ENCODE measurements at regions not wholly inside any gene's neighbourhood (a gene's known extent, or its start where the extent isn't known, plus 50 kb on each side); places are given as distances from the start of the nearest gene placed in this dataset.
A peak's percentile ranks its signal among the peaks of the same experiment; 100 is the strongest.

GRCh38 chr1:173410133-173410793 lies 66.9 kb upstream of the PRDX6 start (continued):
- TF ChIP-seq STAT1 (conservative IDR thresholded peaks at IDR 0.05) (no peak), RAD51 (IDR thresholded peaks at IDR 0.05) (peak; percentile 43; the same call in 1 of the 2 replicates), BRCA1 (IDR thresholded peaks at IDR 0.05; ENCODE audit: low read depth, low read length) (no peak), KLF5 (IDR thresholded peaks at IDR 0.05; ENCODE audit: partially characterized antibody) (peak; percentile 6), MLLT1 (IDR thresholded peaks at IDR 0.05) (no peak), TARDBP (IDR thresholded peaks at IDR 0.05; ENCODE audit: borderline replicate concordance) (no peak), ESRRA (IDR thresholded peaks at IDR 0.05; ENCODE audit: low read length) (no peak), MXI1 (IDR thresholded peaks at IDR 0.05; ENCODE audit: low read depth, low read length) (no peak), PBX3 (IDR thresholded peaks at IDR 0.05; ENCODE audit: insufficient replicate concordance, low read depth, low read length) (peak; percentile 44), STAT3 (IDR thresholded peaks at IDR 0.05; ENCODE audit: low read depth, low read length) (no peak), IKZF2 (IDR thresholded peaks at IDR 0.05) (peak in 1 of 2 experiments; percentile 10; a peak in 1 of 4 replicates), NFYB (IDR thresholded peaks at IDR 0.05; ENCODE audit: insufficient read depth, low read depth, low read length) (no peak), SMARCA5 (IDR thresholded peaks at IDR 0.05) (no peak), BACH1 (IDR thresholded peaks at IDR 0.05; ENCODE audit: borderline replicate concordance) (no peak), RELA (IDR thresholded peaks at IDR 0.05; ENCODE audit: borderline replicate concordance, partially characterized antibody) (no peak), CBFB (IDR thresholded peaks at IDR 0.05; ENCODE audit: low read depth) (no peak; the same call in 1 of the 2 replicates), CBX5 (IDR thresholded peaks at IDR 0.05; ENCODE audit: low read depth) (no peak), RCOR1 (conservative IDR thresholded peaks at IDR 0.05; ENCODE audit: low read depth, low read length) (0 out of 2 replicates have a peak, but pooled peaks have one; percentile 32), TBL1XR1 (IDR thresholded peaks at IDR 0.05; ENCODE audit: low read depth, low read length) (no peak), YY1 (IDR thresholded peaks at IDR 0.05; ENCODE audit: low read depth, low read length) (no peak), ZZZ3 (IDR thresholded peaks at IDR 0.05; ENCODE audit: control insufficient read depth, insufficient read length, low read depth) (no peak), ZNF24 (IDR thresholded peaks at IDR 0.05) (no peak), BCLAF1 (IDR thresholded peaks at IDR 0.05) (no peak), CHD1 (IDR thresholded peaks at IDR 0.05; ENCODE audit: low read depth, low read length) (no peak), SPI1 (IDR thresholded peaks at IDR 0.05; ENCODE audit: borderline replicate concordance, insufficient read depth, low read depth, low read length) (no peak), POU2F2 (IDR thresholded peaks at IDR 0.05; ENCODE audit: borderline replicate concordance, low read depth, low read length) (no peak), IRF5 (IDR thresholded peaks at IDR 0.05; ENCODE audit: borderline replicate concordance) (0 out of 2 replicates have a peak, but pooled peaks have one; percentile 3)

Data from GM12878 (cell line).